HT-29 (cell line): ENCODE measurements at regions not wholly inside any gene's neighbourhood (a gene's known extent, or its start where the extent isn't known, plus 50 kb on each side); places are given as distances from the start of the nearest gene placed in this dataset. TPM values are rescaled to one million over a fixed set of nuclear protein-coding genes. Genes with fewer than 3 reads are reported as not detected.

Source experiments
- DNase-seq: peaks from one replicate; pipeline ENCODE4 v3.0.0-alpha.2; 2015; ENCODE audit warnings: low spot score
- small RNA-seq: library from RNA; depleted of rRNA; stranded (forward); fragments of <200 nt; gene quantifications from one replicate; pipeline ENCODE3, GENCODE V24; 2014

DNA sequence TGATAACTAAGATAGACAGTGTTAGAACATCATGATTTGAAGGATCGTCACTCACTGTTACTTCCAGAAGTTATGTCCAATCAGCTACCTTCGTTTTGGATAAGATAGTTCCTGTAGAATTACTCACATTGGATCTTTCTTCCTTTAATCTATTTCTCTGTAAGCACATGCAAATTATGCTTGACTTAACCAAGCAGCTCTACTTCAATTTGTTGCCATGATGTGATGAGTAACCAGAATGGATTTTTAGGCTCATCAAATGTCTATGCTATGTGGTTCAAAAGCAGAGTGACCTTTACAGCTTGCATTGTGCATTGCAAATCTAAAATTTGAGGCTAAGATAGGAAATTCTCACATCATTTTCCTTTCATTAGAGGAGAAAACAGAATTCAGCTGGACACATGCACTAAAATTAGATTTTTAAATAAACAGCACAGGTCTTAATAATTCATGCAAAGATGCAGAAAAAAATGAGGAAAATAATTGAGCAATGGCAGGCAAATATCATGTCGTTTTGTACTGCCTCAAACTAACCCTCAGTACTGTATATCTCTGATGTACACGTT is 76.7 kb upstream of the ZFP64 start:
- no peak for DNase-seq

GRCh38 chr20:52267418-52267817 is 75.8 kb upstream of the ZFP64 start:
- DNase-seq: no peak

- no peak for DNase-seq
These were observed 72.2 kb upstream of the ZFP64 start for GRCh38 chr20:52263757-52264156.

DNA sequence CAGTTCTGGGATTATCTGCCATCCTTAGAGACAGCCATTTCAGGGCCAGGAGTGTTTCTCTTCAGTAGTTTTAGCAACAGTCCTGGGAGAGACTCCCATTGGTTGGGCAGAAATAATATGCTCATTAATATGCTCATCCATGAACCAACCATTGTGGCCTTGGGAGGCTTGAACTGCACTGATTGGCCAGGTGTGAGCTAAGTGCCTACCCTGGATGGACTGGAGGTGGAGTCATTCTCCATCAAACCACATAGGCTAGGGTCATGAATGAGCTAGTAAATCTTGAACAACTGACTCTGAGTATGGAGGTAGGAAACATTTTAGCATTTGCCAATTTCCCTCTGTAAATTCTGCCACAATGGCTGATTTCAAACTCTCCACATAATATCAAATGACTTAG is 70.2 kb upstream of the ZFP64 start:
- DNase-seq: no peak

- no peak for DNase-seq
These were observed 67.7 kb upstream of the ZFP64 start for GRCh38 chr20:52259295-52259694.

GRCh38 chr20:52256454-52256853 is 64.9 kb upstream of the ZFP64 start:
- no peak for DNase-seq

- no peak for DNase-seq
These were observed 61.1 kb upstream of the ZFP64 start for GRCh38 chr20:52252664-52253063.

DNA sequence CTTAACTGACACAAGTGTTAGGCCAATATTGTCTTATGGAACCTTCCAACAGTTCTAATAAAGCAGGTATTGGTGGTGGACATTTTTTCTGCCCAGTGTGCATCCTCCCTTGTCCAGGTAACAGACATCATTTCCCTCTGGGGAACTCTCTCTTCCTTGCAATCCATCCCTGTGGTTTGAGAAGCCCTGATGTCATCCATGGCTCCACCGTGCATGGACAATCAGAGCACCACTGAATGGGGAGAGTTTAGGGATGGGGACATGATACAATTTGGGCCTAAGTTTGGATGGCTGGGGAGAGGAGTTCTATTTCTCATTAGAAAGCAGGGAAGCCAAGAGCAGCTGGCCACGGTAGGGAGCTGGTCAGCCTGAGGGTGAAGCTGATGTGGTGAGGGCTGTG is 60.2 kb upstream of the ZFP64 start:
- DNase-seq: no peak

- DNase-seq: no peak
These were observed 59.6 kb upstream of the ZFP64 start for GRCh38 chr20:52251136-52251700.

DNA sequence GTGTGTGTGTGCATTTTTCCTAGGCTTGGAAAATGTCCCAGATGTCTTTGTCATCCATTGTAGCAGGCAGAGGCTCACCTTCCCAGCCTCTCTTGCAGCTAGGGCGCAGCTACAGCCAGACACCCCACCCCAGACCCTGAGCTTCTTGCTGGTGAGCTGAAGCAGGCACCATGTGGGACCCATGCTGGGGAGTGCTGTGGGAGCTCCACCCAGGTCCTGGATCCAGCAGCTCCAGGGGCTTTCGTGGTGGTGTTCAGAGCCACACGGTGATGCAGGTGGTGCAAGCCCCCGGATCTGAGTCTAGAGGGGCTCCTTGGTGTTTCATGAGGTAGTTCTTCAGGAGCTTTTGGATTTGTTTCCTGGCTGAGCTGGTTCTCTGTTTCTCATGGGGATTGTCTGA is 56.0 kb upstream of the ZFP64 start:
- DNase-seq: no peak

DNA sequence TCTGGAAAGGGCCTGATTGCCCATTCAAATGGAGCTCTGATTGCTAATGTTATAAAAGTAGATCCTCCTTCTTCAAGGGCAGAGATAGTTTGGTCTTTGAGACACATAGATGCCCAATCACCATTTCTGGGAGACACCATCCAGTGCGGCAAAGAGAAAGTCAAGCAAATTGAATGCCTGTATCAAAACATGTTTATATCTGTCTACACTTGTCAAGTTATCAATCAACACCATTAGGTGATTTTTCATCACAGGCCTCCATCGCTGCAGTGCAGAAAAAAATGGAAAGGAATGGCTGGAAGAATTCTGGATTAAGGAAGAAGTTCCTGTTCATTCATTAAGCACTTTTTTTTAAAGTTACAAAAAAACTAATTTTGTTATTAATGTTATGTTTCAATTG is 54.8 kb upstream of the ZFP64 start:
- no peak for DNase-seq

DNA sequence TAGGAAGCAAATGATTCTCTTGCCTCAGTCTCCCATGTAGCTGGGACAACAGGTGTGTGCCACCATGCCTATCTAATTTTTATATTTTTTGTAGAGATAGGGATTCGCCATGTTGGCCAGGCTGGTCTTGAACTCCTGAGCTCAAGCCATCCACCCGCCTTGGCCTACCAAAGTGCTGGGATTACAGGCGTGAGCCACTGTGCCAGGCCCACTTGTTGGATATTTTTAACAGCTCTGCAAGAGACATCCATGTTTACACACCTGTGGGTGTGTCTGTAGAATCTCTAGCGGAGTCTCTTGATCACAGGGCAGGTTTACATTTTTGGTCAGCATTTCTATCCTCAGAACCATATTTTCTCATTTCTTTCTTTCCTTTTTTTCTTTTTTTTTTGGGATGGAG is 53.1 kb upstream of the ZFP64 start:
- DNase-seq: no peak

- peak; percentile 49 for DNase-seq
These were observed 51.0 kb upstream of the ZFP64 start for GRCh38 chr20:52242237-52243230.

Small RNAs in the stretch of these regions (small RNA-seq; reads per million reads assigned to genes)
- gene RF02271 (not detected), gene RPL36P1 (not detected)
